ENCODE measurements at regions not wholly inside any gene's neighbourhood (a gene's known extent, or its start where the extent isn't known, plus 50 kb on each side); places are given as distances from the start of the nearest gene placed in this dataset.

GRCh38 chr12:92268946-92269345, 123.3 kb upstream of the BTG1 start:
- TF ChIP-seq EZH2phosphoT487 (IDR thresholded peaks at IDR 0.05) (no peak), CTCF (IDR thresholded peaks at IDR 0.05) (no peak), EZH2 (IDR thresholded peaks at IDR 0.05) (no peak)
- DNase-seq (ENCODE audit: low spot score) = no peak
- Histone ChIP-seq H4K20me1 (ENCODE audit: low read depth) (no peaks in the 10 kb centered on the region), H3K9ac (no peak overlapping the region), H3K9me3 (ENCODE audit: low read depth) (no peaks in the 10 kb centered on the region), H2AFZ (replicated peaks) (no peak overlapping the region), H3K4me1 (peaks cover 5% of the 10 kb centered on the region), H3K27ac (no peak overlapping the region), H3K36me3 (no peaks in the 10 kb centered on the region), H3F3A (ENCODE audit: low read depth) (no peaks in the 10 kb centered on the region), H3K4me2 (no peak overlapping the region), H3K27me3 (no peaks in the 10 kb centered on the region), H3K79me2 (ENCODE audit: low read depth) (no peaks in the 10 kb centered on the region), H3K4me3 (no peak overlapping the region)
- no peak overlapping the region for H3K27ac Mint-ChIP-seq
- no peaks in the 10 kb centered on the region for H3K9me3 Mint-ChIP-seq
- no peaks in the 10 kb centered on the region for H3K27me3 Mint-ChIP-seq (ENCODE audit: insufficient read depth, low read depth)
- no peak overlapping the region for H3K4me3 Mint-ChIP-seq
- no peaks in the 10 kb centered on the region for H3K36me3 Mint-ChIP-seq
- H3K4me1 Mint-ChIP-seq = peaks cover 13% of the 10 kb centered on the region

GRCh38 chr12:92261692-92262091, 116.0 kb upstream of the BTG1 start:
- H3K4me3 ChIP-seq = no peak overlapping the region
- H3K27me3 ChIP-seq = no peaks in the 10 kb centered on the region
- no peak overlapping the region for H3K27ac ChIP-seq
- Mint-ChIP-seq H3K4me3 (no peak overlapping the region), H3K9me3 (no peaks in the 10 kb centered on the region), H3K4me1 (peaks cover 13% of the 10 kb centered on the region), H3K27ac (no peak overlapping the region), H3K36me3 (no peaks in the 10 kb centered on the region), H3K27me3 (ENCODE audit: insufficient read depth, low read depth) (peaks cover 9% of the 10 kb centered on the region)
- no peaks in the 10 kb centered on the region for H3K79me2 ChIP-seq (ENCODE audit: low read depth)
- H3K9me3 ChIP-seq (ENCODE audit: low read depth) = no peaks in the 10 kb centered on the region
- DNase-seq (ENCODE audit: low spot score) = no peak
- no peak overlapping the region for H2AFZ ChIP-seq (replicated peaks)
- H3K4me1 ChIP-seq = no peaks in the 10 kb centered on the region
- no peak overlapping the region for H3K4me2 ChIP-seq
- no peaks in the 10 kb centered on the region for H3F3A ChIP-seq (ENCODE audit: low read depth)
- H3K9ac ChIP-seq = no peak overlapping the region
- no peaks in the 10 kb centered on the region for H4K20me1 ChIP-seq (ENCODE audit: low read depth)
- TF ChIP-seq CTCF (IDR thresholded peaks at IDR 0.05) (no peak), EZH2phosphoT487 (IDR thresholded peaks at IDR 0.05) (no peak), EZH2 (IDR thresholded peaks at IDR 0.05) (no peak)
- no peaks in the 10 kb centered on the region for H3K36me3 ChIP-seq

- H3K9ac ChIP-seq = no peak overlapping the region
- H3F3A ChIP-seq (ENCODE audit: low read depth) = no peaks in the 10 kb centered on the region
- H3K27me3 Mint-ChIP-seq (ENCODE audit: insufficient read depth, low read depth) = peaks cover 9% of the 10 kb centered on the region
- H3K9me3 Mint-ChIP-seq = no peaks in the 10 kb centered on the region
- H3K4me3 Mint-ChIP-seq = no peak overlapping the region
- H4K20me1 ChIP-seq (ENCODE audit: low read depth) = no peaks in the 10 kb centered on the region
- no peak overlapping the region for H3K27ac ChIP-seq
- H3K36me3 ChIP-seq = no peaks in the 10 kb centered on the region
- TF ChIP-seq CTCF (IDR thresholded peaks at IDR 0.05) (no peak), EZH2 (IDR thresholded peaks at IDR 0.05) (no peak), EZH2phosphoT487 (IDR thresholded peaks at IDR 0.05) (no peak)
- no peaks in the 10 kb centered on the region for H3K9me3 ChIP-seq (ENCODE audit: low read depth)
- H3K27ac Mint-ChIP-seq = no peak overlapping the region
- no peaks in the 10 kb centered on the region for H3K79me2 ChIP-seq (ENCODE audit: low read depth)
- no peaks in the 10 kb centered on the region for H3K36me3 Mint-ChIP-seq
- H2AFZ ChIP-seq (replicated peaks) = no peak overlapping the region
- no peak for DNase-seq (ENCODE audit: low spot score)
- no peak overlapping the region for H3K4me3 ChIP-seq
- no peaks in the 10 kb centered on the region for H3K27me3 ChIP-seq
- peaks cover 19% of the 10 kb centered on the region for H3K4me1 Mint-ChIP-seq
- H3K4me1 ChIP-seq = no peaks in the 10 kb centered on the region
- no peak overlapping the region for H3K4me2 ChIP-seq
Observed at GRCh38 chr12:92261071-92261470, 115.4 kb upstream of the BTG1 start.

All from neural progenitor cell (in vitro differentiated cells).